Prostate gland (tissue), 2 donors: ENCODE measurements at regions not wholly inside any gene's neighbourhood (a gene's known extent, or its start where the extent isn't known, plus 50 kb on each side); places are given as distances from the start of the nearest gene placed in this dataset.

ENCODE experiments used
- DNase-seq: peaks from one replicate; pipeline ENCODE4 v3.0.0-alpha.2; 2019; ENCODE audit warnings: low spot score
- H3K27ac ChIP-seq, 2 donors: fragments of 200-600 bp; sonication (generic); 2 replicates each; pipeline ENCODE4 v1.5.1; 2017 to 2019
- H3K27me3 ChIP-seq: fragments of 200-600 bp; sonication (generic); replicated peaks from 2 replicates; pipeline ENCODE4 v1.5.1; 2019; ENCODE audit not compliant: insufficient read depth
- H3K36me3 ChIP-seq, 2 donors: fragments of 200-600 bp; sonication (generic); 1 replicate in 1 of 2; 2 replicates in 1 of 2; pipeline versions ENCODE4 v1.5.1 to v1.8.1; 2017 to 2019
- H3K4me1 ChIP-seq: fragments of 200-600 bp; sonication (generic); replicated peaks from 2 replicates; pipeline ENCODE4 v1.5.1; 2019
- H3K4me3 ChIP-seq, 2 donors: fragments of 200-600 bp; sonication (generic); 2 replicates each; pipeline ENCODE4 v1.5.1; 2017 to 2019
- H3K9me3 ChIP-seq: fragments of 200-600 bp; sonication (generic); 2 replicates; pipeline ENCODE4 v1.5.1; 2017
- CTCF ChIP-seq, 4 experiments: fragments of 200-600 bp in 2 of 4; fragments of 450-650 bp in 2 of 4; sonication (generic) in 2 of 4; IDR thresholded peaks; 1 replicate in 3 of 4; 2 replicates in 1 of 4; pipeline ENCODE4 v1.5.1; 2016 to 2019; ENCODE audit warnings: antibody characterized with exemption in 4 of 4, mild to moderate bottlenecking in 2 of 4, moderate library complexity in 2 of 4
- POLR2A ChIP-seq: fragments of 450-650 bp; IDR thresholded peaks from one replicate; pipeline ENCODE4 v1.6.1; 2016; ENCODE audit warnings: antibody characterized with exemption, mild to moderate bottlenecking
- POLR2AphosphoS5 ChIP-seq: sonication (generic); formaldehyde crosslinking; IDR thresholded peaks from one replicate; pipeline ENCODE4 v1.6.1; 2017; ENCODE audit warnings: antibody characterized with exemption
- WGBS: methylation state at CpG from one replicate; pipeline ENCODE4 v1.1.5; 2018; 5-methylcytosine and 5-hydroxymethylcytosine counted together
- intact Hi-C: fragments of 100-400 bp; cut with DNase I; formaldehyde crosslinking; loops from one replicate; pipeline ENCODE4 v1.14.2; 2022

DNA sequence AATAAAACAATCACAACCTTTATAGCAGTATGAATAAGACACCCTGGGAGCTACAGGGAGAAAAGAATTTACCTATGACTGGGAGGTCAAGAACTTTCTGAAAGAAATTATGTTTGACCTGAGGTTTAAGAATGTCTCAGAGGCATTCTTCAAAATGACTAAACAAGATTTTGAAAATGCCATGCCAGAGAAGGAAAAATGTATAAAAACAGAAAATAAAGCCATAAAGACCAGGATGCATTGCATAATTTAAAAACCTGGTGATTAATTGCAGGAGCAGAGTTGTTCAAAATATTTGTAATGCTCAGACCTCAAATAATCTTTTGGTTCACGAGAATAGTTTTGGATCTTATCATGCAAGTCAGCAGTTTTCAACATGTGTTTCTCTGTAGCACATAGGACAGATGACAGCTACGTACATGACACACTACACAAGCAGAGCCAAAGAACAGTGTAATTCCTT is 954.7 kb upstream of the ARRDC3 start:
- Histone ChIP-seq H3K27ac (no peak overlapping the region), H3K4me1 (no peaks in the 10 kb centered on the region), H3K36me3 (no peaks in the 10 kb centered on the region), H3K27me3 (no peaks in the 10 kb centered on the region), H3K4me3 (no peak overlapping the region), H3K9me3 (no peaks in the 10 kb centered on the region)
- 44% methylated on average over 2 of the region's 2 CpGs for WGBS
- no peak for TF ChIP-seq POLR2AphosphoS5
- TF ChIP-seq POLR2A: no peak
- TF ChIP-seq CTCF (IDR thresholded peaks at IDR 0.05): no peak
- intact Hi-C loops: no loop called here
- DNase-seq: no peak

- no peaks in the 10 kb centered on the region for H3K4me1 ChIP-seq
- H3K36me3 ChIP-seq: no peaks in the 10 kb centered on the region
- 63% methylated on average over 2 of the region's 2 CpGs for WGBS
- no peak for DNase-seq
- H3K27ac ChIP-seq: no peak overlapping the region
- TF ChIP-seq POLR2A (no peak), CTCF (IDR thresholded peaks at IDR 0.05) (no peak), POLR2AphosphoS5 (no peak)
- H3K4me3 ChIP-seq: no peak overlapping the region
- no peaks in the 10 kb centered on the region for H3K9me3 ChIP-seq
- H3K27me3 ChIP-seq: no peaks in the 10 kb centered on the region
- intact Hi-C loops: no loop called here
Measured at GRCh38 chr5:92332039-92332438, 948.9 kb upstream of the ARRDC3 start.

DNA sequence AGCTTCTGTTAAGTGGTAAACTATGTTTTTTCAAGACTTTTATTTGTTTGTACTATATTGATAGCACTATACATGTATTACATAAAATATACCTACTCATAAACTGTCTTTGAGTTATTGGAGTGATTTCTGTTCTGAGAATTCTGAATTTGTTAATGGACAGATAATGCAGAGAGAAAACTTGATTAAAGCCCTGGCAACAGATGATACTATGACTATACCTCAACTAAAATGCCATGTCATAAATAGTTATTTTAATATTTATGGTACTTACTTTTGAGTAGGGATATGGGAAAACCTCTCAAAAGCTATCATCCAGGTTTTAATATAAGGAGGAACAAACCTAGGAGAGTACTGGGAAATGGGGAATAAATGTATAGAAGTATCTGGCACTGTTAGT is 947.2 kb upstream of the ARRDC3 start:
- H3K27ac ChIP-seq: no peak overlapping the region

DNA sequence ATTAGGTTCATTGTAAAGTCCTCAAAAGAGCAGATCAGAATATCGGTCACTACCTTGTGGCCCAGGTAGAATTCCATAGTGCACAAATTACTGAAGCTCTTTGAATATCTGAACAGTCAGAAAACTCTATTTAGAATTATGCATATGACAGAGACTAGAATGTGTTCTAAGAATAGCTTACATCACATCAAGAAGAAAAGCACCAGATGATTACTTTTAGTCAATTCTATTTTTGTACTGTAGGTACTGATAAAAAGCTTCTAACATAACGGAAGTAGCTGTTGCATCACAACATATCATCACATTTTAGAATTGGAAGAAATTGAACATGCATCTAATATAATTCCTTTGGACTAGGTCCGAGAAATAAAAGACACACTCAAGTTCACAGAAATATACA is 946.6 kb upstream of the ARRDC3 start:
- Histone ChIP-seq H3K4me3 (no peak overlapping the region), H3K4me1 (no peaks in the 10 kb centered on the region), H3K27me3 (no peaks in the 10 kb centered on the region), H3K36me3 (no peaks in the 10 kb centered on the region), H3K9me3 (no peaks in the 10 kb centered on the region), H3K27ac (no peak overlapping the region)
- no peak for TF ChIP-seq CTCF (IDR thresholded peaks at IDR 0.05)
- TF ChIP-seq POLR2AphosphoS5: no peak
- TF ChIP-seq POLR2A: no peak
- 68% methylated on average over 3 of the region's 3 CpGs for WGBS
- no peak for DNase-seq
- intact Hi-C loops: no loop called here

More for the DNA sequence above, 947.2 kb upstream of the ARRDC3 start:
- TF ChIP-seq POLR2AphosphoS5 (no peak), POLR2A (no peak)
- Histone ChIP-seq H3K36me3 (no peaks in the 10 kb centered on the region), H3K9me3 (no peaks in the 10 kb centered on the region), H3K4me3 (no peak overlapping the region), H3K4me1 (no peaks in the 10 kb centered on the region), H3K27me3 (no peaks in the 10 kb centered on the region)
- no peak for DNase-seq
- intact Hi-C loops: no loop called here

- H3K4me3 ChIP-seq: no peak overlapping the region
- 75% methylated on average over 4 of the region's 4 CpGs for WGBS
- intact Hi-C loops: no loop called here
- no peak overlapping the region for H3K27ac ChIP-seq
- TF ChIP-seq POLR2A (no peak), CTCF (IDR thresholded peaks at IDR 0.05) (no peak), POLR2AphosphoS5 (no peak)
- no peaks in the 10 kb centered on the region for H3K4me1 ChIP-seq
- no peaks in the 10 kb centered on the region for H3K27me3 ChIP-seq
- H3K9me3 ChIP-seq: no peaks in the 10 kb centered on the region
- H3K36me3 ChIP-seq: no peaks in the 10 kb centered on the region
- DNase-seq: no peak
Measured at GRCh38 chr5:92328584-92329259, 945.6 kb upstream of the ARRDC3 start.
